H9 (cell line): ENCODE measurements at regions not wholly inside any gene's neighbourhood (a gene's known extent, or its start where the extent isn't known, plus 50 kb on each side); places are given as distances from the start of the nearest gene placed in this dataset.

Experiments
- DNase-seq: peaks from one replicate; pipeline ENCODE4 v3.0.0-alpha.2; 2017
- H2AFZ ChIP-seq: one replicate; pipeline ENCODE4 v1.6.1; 2013; ENCODE audit warnings: mild to moderate bottlenecking, low read length, control low read depth, moderate library complexity
- H2AK5ac ChIP-seq: 2 replicates; pipeline ENCODE4 v1.6.1; 2013; ENCODE audit warnings: low read length, control low read depth, mixed read lengths; ENCODE audit not compliant: insufficient read length
- H2BK120ac ChIP-seq: one replicate; pipeline ENCODE4 v1.6.1; 2013; ENCODE audit warnings: low read depth, mild to moderate bottlenecking, low read length, control low read depth, inconsistent platforms; ENCODE audit not compliant: poor library complexity, severe bottlenecking
- H2BK12ac ChIP-seq: 2 replicates; pipeline ENCODE4 v1.6.1; 2013; ENCODE audit warnings: low read length, control low read depth, mixed read lengths, low read depth; ENCODE audit not compliant: insufficient read length
- H2BK15ac ChIP-seq: 2 replicates; pipeline ENCODE4 v1.6.1; 2013; ENCODE audit warnings: low read depth, low read length, control low read depth
- H2BK20ac ChIP-seq: one replicate; pipeline ENCODE4 v1.6.1; 2013; ENCODE audit warnings: low read depth, mild to moderate bottlenecking, low read length, control low read depth, inconsistent platforms; ENCODE audit not compliant: poor library complexity, severe bottlenecking
- H2BK5ac ChIP-seq: 2 replicates; pipeline ENCODE4 v1.6.1; 2013; ENCODE audit warnings: low read length, control low read depth, mixed read lengths; ENCODE audit not compliant: insufficient read length
- H3K14ac ChIP-seq: 2 replicates; pipeline ENCODE4 v1.6.1; 2013; ENCODE audit warnings: low read length, control low read depth; ENCODE audit not compliant: insufficient read depth
- H3K18ac ChIP-seq: 2 replicates; pipeline ENCODE4 v1.6.1; 2013; ENCODE audit warnings: low read depth, mild to moderate bottlenecking, mixed read lengths, low read length, control low read depth; ENCODE audit not compliant: insufficient read length
- H3K23ac ChIP-seq: 2 replicates; pipeline ENCODE4 v1.6.1; 2013; ENCODE audit warnings: low read length, control low read depth, mixed read lengths, low read depth; ENCODE audit not compliant: insufficient read length
- H3K23me2 ChIP-seq: 2 replicates; pipeline ENCODE4 v1.6.1; 2013; ENCODE audit warnings: low read depth, mild to moderate bottlenecking, mixed read lengths, low read length, control low read depth; ENCODE audit not compliant: insufficient read length, poor library complexity, severe bottlenecking
- H3K27ac ChIP-seq: 2 replicates; pipeline ENCODE4 v1.5.1; 2013; ENCODE audit warnings: low read length, control low read depth, mixed read lengths, low read depth; ENCODE audit not compliant: insufficient read length
- H3K27me3 ChIP-seq: 2 replicates; pipeline ENCODE4 v1.6.1; 2013; ENCODE audit warnings: low read length, control low read depth, inconsistent platforms; ENCODE audit not compliant: insufficient read depth
- H3K4ac ChIP-seq: 2 replicates; pipeline ENCODE4 v1.6.1; 2013; ENCODE audit warnings: low read depth, mild to moderate bottlenecking, control low read depth, inconsistent platforms, low read length, moderate library complexity
- H3K4me1 ChIP-seq: 2 replicates; pipeline ENCODE4 v1.6.1; 2013; ENCODE audit warnings: low read length, control low read depth, inconsistent platforms; ENCODE audit not compliant: insufficient read depth
- H3K4me2 ChIP-seq: 2 replicates; pipeline ENCODE4 v1.6.1; 2013; ENCODE audit warnings: low read length, control low read depth, mixed read lengths; ENCODE audit not compliant: insufficient read length, insufficient read depth
- H3K56ac ChIP-seq: 2 replicates; pipeline ENCODE4 v1.6.1; 2013; ENCODE audit warnings: low read depth, mild to moderate bottlenecking, mixed read lengths, low read length, control low read depth; ENCODE audit not compliant: insufficient read length
- H3K79me1 ChIP-seq: 2 replicates; pipeline ENCODE4 v1.6.1; 2013; ENCODE audit warnings: low read depth, mild to moderate bottlenecking, moderate library complexity, low read length, control low read depth, inconsistent platforms; ENCODE audit not compliant: insufficient read depth, poor library complexity, severe bottlenecking
- H3K79me2 ChIP-seq: 2 replicates; pipeline ENCODE4 v1.6.1; 2013; ENCODE audit warnings: low read length, control low read depth, inconsistent platforms; ENCODE audit not compliant: insufficient read depth
- H3K9ac ChIP-seq: 2 replicates; pipeline ENCODE4 v1.6.1; 2013; ENCODE audit warnings: low read length, control low read depth, mixed read lengths; ENCODE audit not compliant: insufficient read length; ENCODE audit errors: extremely low read depth
- H3K9me3 ChIP-seq: one replicate; pipeline ENCODE4 v1.6.1; 2013; ENCODE audit warnings: low read depth, low read length, inconsistent platforms; ENCODE audit not compliant: control insufficient read depth
- H3T11ph ChIP-seq: one replicate; pipeline ENCODE4 v1.6.1; 2013; ENCODE audit warnings: mild to moderate bottlenecking, low read length, control low read depth, inconsistent platforms
- H4K20me1 ChIP-seq: one replicate; pipeline ENCODE4 v1.6.1; 2013; ENCODE audit not compliant: control insufficient read depth, insufficient read length, insufficient read depth
- H4K5ac ChIP-seq: 2 replicates; pipeline ENCODE4 v1.6.1; 2013; ENCODE audit warnings: low read depth, mild to moderate bottlenecking, mixed read lengths, low read length, control low read depth; ENCODE audit not compliant: insufficient read length
- H4K8ac ChIP-seq: replicated peaks from 2 replicates; pipeline ENCODE4 v1.6.1; 2013; ENCODE audit warnings: low read length, control low read depth, mixed read lengths, low read depth; ENCODE audit not compliant: insufficient read length
- H4K91ac ChIP-seq: 2 replicates; pipeline ENCODE4 v1.6.1; 2013; ENCODE audit warnings: low read depth, mild to moderate bottlenecking, moderate library complexity, mixed read lengths, low read length, control low read depth; ENCODE audit not compliant: insufficient read length
- H3K27ac Mint-ChIP-seq, 3 experiments: 2 replicates in 2 of 3; 3 replicates in 1 of 3; pipeline ENCODE4 v1.8.0; 2020 to 2021; ENCODE audit warnings: mixed read lengths in 3 of 3, mild to moderate bottlenecking in 1 of 3, moderate library complexity in 1 of 3
- H3K27me3 Mint-ChIP-seq: 2 replicates; pipeline ENCODE4 v1.8.0; 2021; ENCODE audit warnings: low read depth, mild to moderate bottlenecking, moderate library complexity, mixed read lengths
- H3K36me3 Mint-ChIP-seq, 3 experiments: 2 replicates in 2 of 3; 3 replicates in 1 of 3; pipeline ENCODE4 v1.8.0; 2020 to 2021; ENCODE audit warnings: low read depth in 3 of 3, mixed read lengths in 3 of 3; ENCODE audit not compliant: insufficient read depth in 1 of 3
- H3K4me1 Mint-ChIP-seq, 2 experiments: 2 replicates each; pipeline ENCODE4 v1.8.0; 2020; ENCODE audit warnings: mixed read lengths in 2 of 2
- H3K4me3 Mint-ChIP-seq, 2 experiments: 2 replicates in 1 of 2; 3 replicates in 1 of 2; pipeline ENCODE4 v1.8.0; 2020 to 2021; ENCODE audit warnings: mild to moderate bottlenecking in 2 of 2, mixed read lengths in 2 of 2, moderate library complexity in 1 of 2
- H3K9me3 Mint-ChIP-seq, 2 experiments: 2 replicates in 1 of 2; 3 replicates in 1 of 2; pipeline ENCODE4 v1.8.0; 2020; ENCODE audit warnings: mild to moderate bottlenecking in 2 of 2, mixed read lengths in 2 of 2, moderate library complexity in 1 of 2
- CTCF ChIP-seq: fragments of 200-600 bp; sonication (generic); conservative IDR thresholded peaks from 3 replicates; pipeline ENCODE4 v1.8.0; 2021; ENCODE audit warnings: antibody characterized with exemption, mild to moderate bottlenecking
- WGBS: extraction: QIAGEN DNeasy Blood & Tissue Kit; methylation state at CpG from one replicate; pipeline ENCODE4 v1.1.7; 2013; ENCODE audit warnings: missing lambda C conversion rate, low lambda C conversion rate, mixed read lengths; ENCODE audit not compliant: insufficient read length; ENCODE audit errors: extremely low coverage; 5-methylcytosine and 5-hydroxymethylcytosine counted together

- Histone ChIP-seq H3T11ph (no peak overlapping the region), H4K5ac (no peak overlapping the region), H2BK5ac (no peak overlapping the region), H3K23me2 (no peaks in the 10 kb centered on the region), H2AK5ac (no peak overlapping the region), H3K4ac (no peak overlapping the region), H3K23ac (no peak overlapping the region), H3K4me2 (no peak overlapping the region), H3K4me1 (peaks cover 3% of the 10 kb centered on the region; the same call in 1 of the 2 replicates), H3K14ac (no peak overlapping the region), H3K9me3 (no peaks in the 10 kb centered on the region), H3K9ac (no peak overlapping the region), H3K79me2 (no peaks in the 10 kb centered on the region), H2AFZ (no peak overlapping the region), H3K27me3 (no peaks in the 10 kb centered on the region), H3K27ac (no peak overlapping the region), H3K79me1 (no peaks in the 10 kb centered on the region), H2BK15ac (no peak overlapping the region), H2BK120ac (no peak overlapping the region), H3K56ac (no peak overlapping the region), H2BK12ac (no peak overlapping the region), H4K20me1 (peaks cover 2% of the 10 kb centered on the region), H4K8ac (no peak overlapping the region), H3K18ac (no peak overlapping the region), H2BK20ac (no peak overlapping the region), H4K91ac (no peak overlapping the region)
- H3K27me3 Mint-ChIP-seq, result peaks cover 8% of the 10 kb centered on the region
- no peak for TF ChIP-seq CTCF
- H3K4me3 Mint-ChIP-seq, result no peak overlapping the region
- H3K4me1 Mint-ChIP-seq, result peaks cover 10 to 13% of the 10 kb centered on the region in 2 experiments
- no peak overlapping the region for H3K27ac Mint-ChIP-seq
- H3K9me3 Mint-ChIP-seq, result peaks cover 9 to 16% of the 10 kb centered on the region in 2 experiments; a peak in 4 of 5 replicates
- WGBS, result no CpG with 5 or more reads among the region's 10 CpGs
- DNase-seq, result no peak
- peaks cover 0 to 7% (median 5%) of the 10 kb centered on the region in 3 experiments; a peak in 2 of 7 replicates for H3K36me3 Mint-ChIP-seq
Measured at GRCh38 chr7:155236386-155236785, 61.3 kb upstream of the INSIG1 start.
